ENCODE measurements at regions not wholly inside any gene's neighbourhood (a gene's known extent, or its start where the extent isn't known, plus 50 kb on each side); places are given as distances from the start of the nearest gene placed in this dataset.

GRCh38 chr6:115796061-115796460 lies 264.6 kb downstream of the FRK start:
- TF ChIP-seq CTCF (IDR thresholded peaks at IDR 0.05) (no peak), EZH2phosphoT487 (IDR thresholded peaks at IDR 0.05) (no peak)

Data from neural progenitor cell (in vitro differentiated cells).